B cell (primary cell): ENCODE measurements at regions not wholly inside any gene's neighbourhood (a gene's known extent, or its start where the extent isn't known, plus 50 kb on each side); places are given as distances from the start of the nearest gene placed in this dataset.

ENCODE experiments used
- CTCF ChIP-seq: fragments of 200-600 bp; IDR thresholded peaks from one replicate; pipeline ENCODE4 v1.8.0; 2022; ENCODE audit warnings: antibody characterized with exemption, mild to moderate bottlenecking
- EZH2 ChIP-seq: IDR thresholded peaks from 2 replicates; pipeline ENCODE4 v1.6.1; 2012; ENCODE audit warnings: borderline replicate concordance, low read depth, mild to moderate bottlenecking, moderate library complexity, low read length; ENCODE audit not compliant: insufficient read depth, poor library complexity, severe bottlenecking

GRCh38 chr2:177068967-177069366, 143.6 kb upstream of the HNRNPA3 start:
- TF ChIP-seq CTCF (no peak), EZH2 (no peak)
